ENCODE measurements at regions not wholly inside any gene's neighbourhood (a gene's known extent, or its start where the extent isn't known, plus 50 kb on each side); places are given as distances from the start of the nearest gene placed in this dataset.

GRCh38 chr2:203623661-203624060, 82.8 kb upstream of the CD28 start:
- TF ChIP-seq CTCF (IDR thresholded peaks at IDR 0.05), result no peak
- TF ChIP-seq MYC (IDR thresholded peaks at IDR 0.05; ENCODE audit: borderline replicate concordance, low read length), result no peak
- no peak for TF ChIP-seq RAD21 (conservative IDR thresholded peaks at IDR 0.05 in 1 of 2, IDR thresholded peaks at IDR 0.05 in 1 of 2)

All from A549 (cell line).